T-helper 17 cell (primary cell): ENCODE measurements at regions not wholly inside any gene's neighbourhood (a gene's known extent, or its start where the extent isn't known, plus 50 kb on each side); places are given as distances from the start of the nearest gene placed in this dataset.
"Not testable (repeated sequence)": the region's sequence is repeated elsewhere in the genome, so short reads cannot be mapped to it uniquely, and the experiment has no call there.

Experiments used
- ATAC-seq: fragments of 150-1000 bp; cut with Tn5 transposase; 2 replicates; pipeline ENCODE4 v1.10.0; 2021; ENCODE audit warnings: mild to moderate bottlenecking, moderate library complexity
- DNase-seq, 3 donors: peaks; one replicate each; pipeline versions ENCODE4 v3.0.0 to v3.0.0-alpha.2; 2020 to 2021
- H3K9me3 ChIP-seq: one replicate; pipeline ENCODE4 v1.7.0; 2013; ENCODE audit warnings: low read length, mild to moderate bottlenecking; ENCODE audit not compliant: control insufficient read depth, poor library complexity, severe bottlenecking
- H3K27ac Mint-ChIP-seq: one replicate; pipeline ENCODE4 v1.8.0; 2022; ENCODE audit warnings: mild to moderate bottlenecking, moderate library complexity, mixed read lengths
- H3K27me3 Mint-ChIP-seq: one replicate; pipeline ENCODE4 v1.8.0; 2022; ENCODE audit warnings: mixed read lengths
- H3K36me3 Mint-ChIP-seq: one replicate; pipeline ENCODE4 v1.8.0; 2022; ENCODE audit warnings: low read depth, mixed read lengths
- H3K4me1 Mint-ChIP-seq: one replicate; pipeline ENCODE4 v1.8.0; 2022; ENCODE audit warnings: mild to moderate bottlenecking, mixed read lengths
- H3K4me3 Mint-ChIP-seq: one replicate; pipeline ENCODE4 v1.8.0; 2022; ENCODE audit warnings: mild to moderate bottlenecking, moderate library complexity, mixed read lengths

- H3K36me3 Mint-ChIP-seq = no peaks in the 10 kb centered on the region
- peaks cover 60% of the 10 kb centered on the region for H3K27me3 Mint-ChIP-seq
- H3K4me3 Mint-ChIP-seq = no peak overlapping the region
- ATAC-seq = no peak
- DNase-seq = no peak
- H3K27ac Mint-ChIP-seq = no peak overlapping the region
- H3K9me3 ChIP-seq = no peaks in the 10 kb centered on the region
- H3K4me1 Mint-ChIP-seq = no peaks in the 10 kb centered on the region
Measured at GRCh38 chr10:2897619-2898508, 169.5 kb upstream of the PFKP start.

GRCh38 chr10:2896334-2896733, 171.0 kb upstream of the PFKP start:
- H3K4me3 Mint-ChIP-seq, H3K9me3 ChIP-seq, H3K4me1 Mint-ChIP-seq, ATAC-seq, H3K36me3 Mint-ChIP-seq, H3K27ac Mint-ChIP-seq, DNase-seq: not testable (repeated sequence)
- peaks cover 51% of the 10 kb centered on the region for H3K27me3 Mint-ChIP-seq

DNA sequence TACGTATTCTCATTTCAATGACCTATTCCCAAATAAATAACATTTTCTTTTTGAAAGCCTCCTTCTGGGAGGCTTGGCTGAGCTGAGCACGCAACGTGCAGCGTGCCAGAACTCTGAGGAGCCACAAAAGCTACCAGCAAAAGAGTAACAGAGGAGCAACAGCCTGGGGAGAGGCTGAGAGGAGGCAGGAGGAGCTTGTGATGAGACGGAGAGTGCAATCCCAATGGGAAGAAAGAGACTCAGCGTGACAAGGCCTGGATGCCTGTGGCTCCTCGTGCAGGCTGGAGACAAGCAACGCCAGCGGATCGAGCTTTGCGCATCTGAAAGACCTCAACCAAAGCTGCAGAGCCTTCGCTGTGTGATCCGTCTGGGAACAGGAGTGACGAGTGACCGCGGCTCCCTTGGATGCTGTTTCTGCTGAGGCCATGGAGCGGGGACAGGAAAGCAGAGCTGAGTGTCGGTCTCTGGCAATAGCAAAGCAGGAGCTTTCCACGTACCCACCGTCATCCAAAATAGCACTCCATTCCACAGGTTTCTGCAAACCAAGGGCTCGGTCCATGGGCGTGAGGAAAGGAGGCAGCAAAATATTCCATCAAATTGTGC, 171.7 kb upstream of the PFKP start:
- peaks cover 2% of the 10 kb centered on the region for H3K4me1 Mint-ChIP-seq
- H3K9me3 ChIP-seq = no peaks in the 10 kb centered on the region
- DNase-seq = no peak
- no peaks in the 10 kb centered on the region for H3K36me3 Mint-ChIP-seq
- H3K27me3 Mint-ChIP-seq = peaks cover 53% of the 10 kb centered on the region
- no peak overlapping the region for H3K27ac Mint-ChIP-seq
- no peak overlapping the region for H3K4me3 Mint-ChIP-seq
- no peak for ATAC-seq

DNA sequence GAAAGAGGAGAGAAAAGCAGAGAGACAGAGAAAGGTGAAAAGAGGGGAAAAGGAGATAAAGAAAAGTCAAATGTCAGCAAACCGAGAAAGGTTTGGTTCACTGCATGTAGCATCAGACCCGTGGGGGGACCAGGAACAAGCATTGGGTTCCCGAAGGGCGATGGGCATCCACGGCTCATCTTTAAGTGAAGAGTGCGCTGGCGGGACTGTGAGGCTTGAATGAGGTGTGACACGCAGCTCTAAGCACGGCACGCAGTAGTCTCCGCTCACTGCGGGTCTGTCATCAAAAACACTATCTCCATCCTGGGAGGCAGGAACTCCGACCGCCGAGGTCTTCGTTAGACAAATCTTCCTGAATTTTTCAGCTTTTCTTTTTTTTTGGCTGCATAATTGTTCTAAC, 173.4 kb upstream of the PFKP start:
- ATAC-seq = no peak
- Mint-ChIP-seq H3K36me3 (no peaks in the 10 kb centered on the region), H3K4me3 (no peak overlapping the region), H3K27me3 (peaks cover 46% of the 10 kb centered on the region), H3K4me1 (peaks cover 2% of the 10 kb centered on the region), H3K27ac (no peak overlapping the region)
- no peak for DNase-seq
- H3K9me3 ChIP-seq = no peaks in the 10 kb centered on the region

GRCh38 chr10:2893158-2893845, 174.0 kb upstream of the PFKP start:
- Mint-ChIP-seq H3K36me3 (no peaks in the 10 kb centered on the region), H3K27me3 (peaks cover 46% of the 10 kb centered on the region), H3K4me1 (peaks cover 2% of the 10 kb centered on the region), H3K27ac (no peak overlapping the region), H3K4me3 (no peak overlapping the region)
- no peaks in the 10 kb centered on the region for H3K9me3 ChIP-seq
- ATAC-seq (no peak), DNase-seq (no peak)

- Mint-ChIP-seq H3K4me3 (no peak overlapping the region), H3K4me1 (peaks cover 2% of the 10 kb centered on the region), H3K27me3 (peaks cover 45% of the 10 kb centered on the region), H3K27ac (no peak overlapping the region), H3K36me3 (no peaks in the 10 kb centered on the region)
- no peak for DNase-seq
- ATAC-seq = no peak
- no peaks in the 10 kb centered on the region for H3K9me3 ChIP-seq
Measured at GRCh38 chr10:2891770-2892124, 175.6 kb upstream of the PFKP start.

GRCh38 chr10:2891073-2891769, 176.1 kb upstream of the PFKP start:
- Mint-ChIP-seq H3K27me3 (peaks cover 41% of the 10 kb centered on the region), H3K4me1 (peaks cover 2% of the 10 kb centered on the region), H3K27ac (no peak overlapping the region), H3K4me3 (no peak overlapping the region), H3K36me3 (no peaks in the 10 kb centered on the region)
- ATAC-seq (no peak), DNase-seq (no peak)
- H3K9me3 ChIP-seq = no peaks in the 10 kb centered on the region

GRCh38 chr10:2890093-2890492, 177.3 kb upstream of the PFKP start:
- ATAC-seq (no peak), DNase-seq (no peak)
- H3K36me3 Mint-ChIP-seq = no peaks in the 10 kb centered on the region
- H3K27ac Mint-ChIP-seq = no peak overlapping the region
- no peaks in the 10 kb centered on the region for H3K9me3 ChIP-seq
- no peak overlapping the region for H3K4me3 Mint-ChIP-seq
- H3K4me1 Mint-ChIP-seq = peaks cover 2% of the 10 kb centered on the region
- H3K27me3 Mint-ChIP-seq = peaks cover 30% of the 10 kb centered on the region

- peaks cover 2% of the 10 kb centered on the region for H3K4me1 Mint-ChIP-seq
- H3K27ac Mint-ChIP-seq = no peak overlapping the region
- ATAC-seq (no peak), DNase-seq (no peak)
- H3K27me3 Mint-ChIP-seq = peaks cover 25% of the 10 kb centered on the region
- H3K9me3 ChIP-seq = no peaks in the 10 kb centered on the region
- no peak overlapping the region for H3K4me3 Mint-ChIP-seq
- H3K36me3 Mint-ChIP-seq = no peaks in the 10 kb centered on the region
Measured at GRCh38 chr10:2888403-2889004, 178.8 kb upstream of the PFKP start.

- H3K4me1 Mint-ChIP-seq = peaks cover 2% of the 10 kb centered on the region
- H3K27ac Mint-ChIP-seq = no peak overlapping the region
- H3K27me3 Mint-ChIP-seq = peaks cover 21% of the 10 kb centered on the region
- H3K9me3 ChIP-seq = no peaks in the 10 kb centered on the region
- ATAC-seq = no peak
- H3K4me3 Mint-ChIP-seq = no peak overlapping the region
- no peak for DNase-seq
- no peaks in the 10 kb centered on the region for H3K36me3 Mint-ChIP-seq
Measured at GRCh38 chr10:2887391-2888070, 179.8 kb upstream of the PFKP start.

GRCh38 chr10:2886662-2887061, 180.7 kb upstream of the PFKP start:
- no peaks in the 10 kb centered on the region for H3K36me3 Mint-ChIP-seq
- H3K27me3 Mint-ChIP-seq = peaks cover 26% of the 10 kb centered on the region
- no peak overlapping the region for H3K27ac Mint-ChIP-seq
- peaks cover 2% of the 10 kb centered on the region for H3K4me1 Mint-ChIP-seq
- DNase-seq = no peak
- ATAC-seq = no peak
- no peaks in the 10 kb centered on the region for H3K9me3 ChIP-seq
- no peak overlapping the region for H3K4me3 Mint-ChIP-seq
